Activated T-helper 1 cell treated with anti-CD3 and anti-CD28 coated beads, Interleukin-2, amount 50 U/mL, for 16 hours (primary cell): ENCODE measurements at regions not wholly inside any gene's neighbourhood (a gene's known extent, or its start where the extent isn't known, plus 50 kb on each side); places are given as distances from the start of the nearest gene placed in this dataset.
"Not testable (repeated sequence)": the region's sequence is repeated elsewhere in the genome, so short reads cannot be mapped to it uniquely, and the experiment has no call there.

Experiments
- DNase-seq, 2 donors: peaks; one replicate each; pipeline ENCODE4 v3.0.0-alpha.2; 2020; ENCODE audit warnings: low read depth in 1 of 2, low spot score in 1 of 2

DNA sequence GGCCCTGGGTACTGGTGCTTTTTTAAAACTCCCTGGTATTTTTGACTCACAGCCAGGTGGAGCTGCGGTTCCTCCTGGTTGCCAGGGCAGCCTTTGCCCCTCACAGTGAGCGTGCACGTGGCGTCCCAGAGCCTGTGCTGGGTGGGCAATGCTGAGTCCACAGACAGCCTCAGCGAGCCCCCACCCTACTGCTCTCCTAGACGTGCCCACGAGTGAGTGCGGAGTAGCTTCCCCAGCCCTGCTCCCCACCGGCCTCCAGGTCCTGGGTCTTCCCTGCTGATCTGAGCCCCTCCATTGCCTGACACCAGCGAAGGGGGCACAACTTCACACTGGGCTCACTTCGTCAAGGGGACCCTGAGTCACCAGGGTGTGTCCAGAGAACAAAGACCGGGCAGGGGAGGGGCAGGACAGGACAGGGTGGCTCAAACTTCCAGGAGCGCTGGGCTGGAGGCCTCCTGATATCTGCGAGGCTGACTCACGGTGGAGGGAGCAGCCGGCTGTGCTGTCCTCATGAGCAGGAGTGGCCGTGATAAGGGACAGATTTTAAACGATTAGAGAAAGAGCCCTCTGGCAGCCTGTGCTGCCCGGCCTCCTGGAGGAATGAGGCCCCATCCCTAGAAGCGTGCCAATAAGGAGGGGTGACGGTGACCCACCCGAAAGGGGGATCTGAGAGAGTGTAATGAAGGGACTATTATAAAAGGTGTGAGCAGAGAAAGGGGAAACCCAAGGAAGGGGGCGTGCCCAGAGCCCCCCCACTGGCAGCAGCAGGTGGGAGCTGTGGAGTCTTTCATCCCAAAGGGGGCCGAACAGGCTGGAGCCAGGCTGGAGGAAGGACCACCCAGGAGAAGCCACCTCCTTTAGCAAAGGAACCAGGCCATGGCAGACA lies 129.3 kb upstream of the FGF3 start:
- DNase-seq = no peak

DNA sequence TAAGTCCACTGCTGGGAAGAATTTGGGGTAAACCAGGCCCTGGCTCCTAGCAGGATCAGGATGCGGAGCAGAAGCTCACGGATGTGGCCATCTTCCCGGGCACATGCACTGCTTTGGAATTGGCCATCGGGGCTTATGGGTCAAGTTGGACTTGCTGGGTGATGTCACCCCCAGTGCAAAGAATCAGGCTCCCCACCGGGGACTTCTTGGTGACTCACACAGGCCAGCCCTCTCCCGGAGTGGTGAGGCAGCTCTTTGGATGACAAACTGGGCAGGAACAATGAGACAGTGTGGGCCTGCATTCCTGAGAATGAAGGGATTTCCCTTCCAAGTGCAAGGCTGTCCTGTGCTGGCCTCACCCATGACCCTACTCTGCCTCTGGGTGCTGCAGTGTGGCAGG lies 128.8 kb upstream of the ANO1 start:
- DNase-seq = no peak

DNA sequence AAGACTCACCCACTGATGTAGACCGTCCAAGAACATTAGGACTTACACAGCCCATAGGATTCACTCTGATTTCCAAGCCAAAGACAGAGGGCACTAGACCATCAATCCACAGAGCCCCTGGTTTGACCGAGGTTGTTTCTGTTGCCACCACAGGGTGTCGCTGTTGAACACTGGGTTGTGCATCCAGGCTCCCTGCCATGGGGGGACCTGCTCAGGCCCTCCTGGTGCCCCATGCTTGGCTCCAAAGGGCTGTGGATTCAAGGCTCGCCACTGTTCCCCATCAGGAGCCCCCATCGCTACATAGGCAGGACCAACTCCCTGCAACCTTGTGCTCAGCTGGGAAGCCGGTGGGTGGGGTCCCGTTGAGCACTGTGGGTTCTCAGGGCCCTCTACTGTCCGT lies 128.0 kb upstream of the ANO1 start:
- no peak for DNase-seq

DNA sequence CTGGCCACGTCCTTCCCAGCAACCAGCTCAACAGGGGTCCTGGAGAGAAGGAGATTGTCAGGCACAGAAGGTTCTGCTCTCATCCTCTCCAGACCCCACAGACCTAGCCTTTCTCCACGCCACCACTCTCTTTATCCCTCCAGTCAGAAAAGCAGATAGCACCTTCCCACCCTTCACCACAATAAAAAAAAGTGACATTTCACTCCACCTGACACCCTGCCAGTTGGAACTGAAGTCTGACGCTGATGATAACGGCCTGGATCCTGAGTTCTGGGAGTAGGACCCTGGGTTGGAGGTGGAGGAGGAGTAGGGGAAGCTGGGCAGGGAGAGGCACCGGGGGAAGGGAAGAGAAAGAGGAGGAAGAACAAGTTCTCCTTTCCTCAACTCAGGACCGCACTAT lies 127.5 kb upstream of the ANO1 start:
- DNase-seq = no peak

DNA sequence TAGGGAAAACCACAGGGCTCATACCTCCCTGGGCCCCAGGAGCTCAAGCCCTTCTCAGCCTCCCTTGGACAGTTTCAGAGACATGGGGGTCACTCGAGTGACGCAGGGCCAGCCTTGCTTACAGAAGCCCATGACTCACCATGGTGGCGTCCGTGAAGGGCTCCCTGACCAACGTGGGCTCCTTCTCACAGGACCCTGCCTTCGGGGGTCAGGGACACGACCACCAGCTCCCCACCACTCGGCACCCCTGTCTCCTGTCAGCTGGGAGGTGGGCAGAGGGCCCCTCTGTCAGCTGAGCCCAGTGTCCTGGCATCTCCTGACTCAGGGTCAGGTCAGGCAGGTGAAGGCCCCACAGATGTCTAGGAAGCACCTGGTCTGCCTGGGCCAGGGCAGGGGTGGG lies 126.3 kb upstream of the ANO1 start:
- DNase-seq = no peak

DNA sequence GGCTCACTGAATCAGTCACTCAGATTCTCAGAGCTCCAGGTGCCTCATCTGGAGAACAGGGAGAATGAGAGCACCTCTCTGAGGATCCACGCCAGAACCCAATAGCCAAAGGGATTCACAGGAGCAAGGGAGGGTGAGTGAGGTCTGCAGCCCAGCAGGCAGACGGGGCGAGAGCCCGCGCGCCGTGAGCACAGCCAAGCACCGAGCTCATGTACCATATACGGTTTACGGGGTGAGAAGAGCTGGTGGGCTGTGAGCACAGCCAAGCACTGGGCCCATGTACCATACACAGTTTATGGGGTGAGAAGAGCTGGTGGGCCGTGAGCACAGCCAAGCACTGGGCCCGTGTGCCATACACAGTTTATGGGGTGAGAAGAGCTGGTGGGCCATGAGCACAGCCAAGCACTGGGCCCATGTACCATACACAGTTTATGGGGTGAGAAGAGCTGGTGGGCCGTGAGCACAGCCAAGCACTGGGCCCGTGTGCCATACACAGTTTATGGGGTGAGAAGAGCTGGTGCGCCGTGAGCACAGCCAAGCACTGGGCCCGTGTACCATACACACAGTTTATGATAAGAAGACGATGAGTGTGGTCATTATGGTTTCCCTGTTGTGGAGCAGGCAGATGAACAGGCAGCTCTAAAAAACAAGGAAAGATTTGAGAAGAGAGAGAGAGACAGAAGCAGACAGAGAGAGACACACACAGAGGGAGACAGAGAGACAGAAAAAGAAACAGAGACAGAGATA lies 125.7 kb upstream of the ANO1 start:
- not testable (repeated sequence) for DNase-seq

DNA sequence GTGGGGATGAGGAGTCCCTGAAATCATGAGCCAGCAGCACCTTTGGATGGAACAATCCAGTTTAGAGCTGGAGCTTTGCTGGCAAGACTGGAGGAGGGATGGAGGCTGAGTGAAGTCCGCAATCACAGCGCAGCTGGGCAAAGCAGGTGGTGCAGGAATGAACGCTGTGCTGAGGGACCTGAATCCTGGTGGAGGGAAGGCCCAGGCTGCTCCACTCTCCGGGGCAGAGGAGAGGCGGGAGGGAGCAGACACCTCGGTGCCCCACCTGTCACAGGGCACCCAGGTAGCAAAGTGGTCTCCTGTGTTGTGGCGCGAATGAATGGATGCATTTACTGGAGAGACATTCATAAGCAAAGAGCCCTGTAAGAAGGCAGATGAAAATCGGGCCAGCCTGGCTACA lies 124.8 kb upstream of the ANO1 start:
- DNase-seq = no peak

DNA sequence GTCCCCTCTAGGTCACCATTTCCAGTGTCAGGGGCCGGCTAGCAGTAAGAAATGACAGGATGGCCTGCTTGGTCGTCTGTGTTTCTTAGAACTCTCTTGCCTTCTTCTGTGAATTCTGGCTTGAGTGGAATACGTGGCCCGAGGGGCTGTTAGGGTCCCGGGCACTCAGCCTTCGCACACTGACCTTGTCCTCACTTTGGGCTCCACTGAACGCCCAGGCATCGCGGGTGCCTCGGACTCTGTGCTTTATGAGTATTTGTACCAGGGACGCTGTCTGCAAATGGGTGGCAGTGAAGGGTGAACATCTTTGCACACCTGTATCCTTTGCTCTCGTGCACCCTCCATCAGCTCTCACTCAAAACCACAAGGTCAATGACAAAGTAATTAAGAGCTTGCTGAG lies 123.4 kb upstream of the ANO1 start:
- no peak for DNase-seq

DNA sequence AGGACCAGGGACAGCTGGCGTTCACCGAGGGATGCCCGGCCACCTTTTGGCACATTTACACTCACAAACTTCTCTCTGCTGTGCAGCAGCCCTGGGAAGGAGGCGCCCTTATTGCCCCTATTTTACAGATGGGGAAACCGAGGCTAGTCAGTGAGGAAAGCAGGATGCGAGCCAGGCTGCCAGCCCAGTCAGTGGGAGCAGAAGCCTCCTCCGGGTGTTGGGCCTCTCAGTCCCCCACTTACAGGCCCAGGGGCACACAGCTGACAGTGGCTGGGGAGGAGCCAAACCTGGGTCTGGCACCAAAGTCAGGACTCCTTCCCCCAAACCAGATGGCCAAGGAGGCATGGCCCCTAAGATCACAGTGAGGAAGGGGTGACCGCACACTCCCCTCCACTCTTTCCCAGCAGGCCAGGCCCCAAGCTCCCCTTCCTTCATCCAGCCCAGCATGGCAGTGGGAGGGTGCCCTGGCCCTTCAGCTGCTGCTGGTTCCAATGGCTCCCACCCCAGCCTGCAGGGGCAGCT lies 121.4 kb upstream of the ANO1 start:
- no peak for DNase-seq

DNA sequence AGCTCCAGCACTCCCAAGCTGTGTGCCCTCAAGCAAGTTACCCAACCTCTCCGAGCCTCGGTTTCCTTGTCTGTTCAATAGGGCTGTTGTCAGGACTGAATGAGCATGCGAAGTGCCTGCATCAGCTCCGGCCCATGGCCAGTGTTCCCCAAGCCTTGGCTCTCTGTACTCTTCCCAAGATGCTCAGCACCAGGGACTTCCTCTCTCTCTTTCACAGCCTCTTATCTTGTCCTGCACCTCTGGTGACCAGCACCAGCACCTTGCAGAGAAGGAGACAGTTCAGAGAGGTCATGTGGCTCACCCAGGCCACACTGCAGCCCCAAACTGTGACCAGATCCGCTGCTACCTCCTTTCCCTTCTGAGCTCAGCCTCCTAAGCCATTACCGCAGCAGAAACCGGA lies 120.3 kb upstream of the ANO1 start:
- no peak for DNase-seq

DNA sequence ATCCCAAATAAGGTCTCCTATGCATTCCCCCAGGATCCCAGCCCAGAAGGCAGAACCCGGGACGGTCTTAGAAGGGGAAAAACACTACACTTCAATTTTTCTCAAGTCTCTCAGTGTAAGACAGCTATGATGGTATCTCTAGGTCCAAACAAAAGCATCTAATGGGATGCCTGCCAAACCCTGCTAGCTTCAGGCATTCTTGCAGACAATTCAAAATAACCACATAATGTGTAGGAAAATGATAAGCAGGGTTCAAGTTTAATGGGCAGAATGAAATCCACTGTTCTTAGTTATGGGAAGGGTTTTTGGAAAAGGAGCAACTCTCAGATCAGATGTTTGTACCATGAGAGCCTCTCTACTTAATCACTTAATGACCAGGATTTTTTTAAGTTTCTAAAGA lies 119.8 kb upstream of the ANO1 start:
- no peak for DNase-seq

DNA sequence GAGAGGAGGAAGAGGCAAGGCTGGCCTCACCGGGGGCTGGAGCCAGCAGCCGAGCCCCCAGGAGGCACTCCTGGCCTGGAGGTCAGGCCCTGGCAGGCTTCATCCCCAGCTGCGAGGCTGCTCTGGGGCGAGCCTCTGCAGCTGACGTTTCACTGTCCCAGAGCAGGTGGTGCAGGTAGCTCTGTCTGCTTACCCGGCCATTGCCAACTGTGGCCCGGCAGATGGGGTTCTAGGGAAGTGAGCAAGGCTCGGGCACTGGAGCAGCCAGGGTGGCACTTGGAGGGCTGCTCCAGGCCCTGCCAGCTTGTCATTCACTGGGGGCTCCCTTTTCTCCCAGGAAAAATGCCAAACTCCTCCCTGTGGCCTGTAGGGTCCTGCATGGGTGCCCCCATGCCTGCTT lies 118.7 kb upstream of the ANO1 start:
- DNase-seq = no peak

DNA sequence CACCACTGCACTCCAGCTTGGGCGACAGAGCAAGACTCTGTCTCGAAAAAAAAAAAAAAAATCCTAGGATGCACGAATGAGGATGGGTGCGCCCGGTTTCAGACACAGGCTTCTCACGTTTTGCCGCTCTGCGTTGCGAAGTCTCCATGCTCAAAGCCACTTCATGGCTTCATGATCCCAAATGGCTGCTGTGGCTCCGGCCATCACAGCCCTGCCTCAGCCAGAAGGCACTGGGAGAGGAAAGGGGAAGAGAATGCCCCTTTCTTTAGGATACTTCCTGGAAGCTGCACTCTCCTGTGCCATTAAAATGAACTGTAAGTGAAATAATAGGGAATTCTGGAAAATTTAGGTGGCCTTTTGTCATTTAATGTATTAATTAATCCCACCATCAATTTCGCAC lies 116.4 kb upstream of the ANO1 start:
- DNase-seq = no peak

DNA sequence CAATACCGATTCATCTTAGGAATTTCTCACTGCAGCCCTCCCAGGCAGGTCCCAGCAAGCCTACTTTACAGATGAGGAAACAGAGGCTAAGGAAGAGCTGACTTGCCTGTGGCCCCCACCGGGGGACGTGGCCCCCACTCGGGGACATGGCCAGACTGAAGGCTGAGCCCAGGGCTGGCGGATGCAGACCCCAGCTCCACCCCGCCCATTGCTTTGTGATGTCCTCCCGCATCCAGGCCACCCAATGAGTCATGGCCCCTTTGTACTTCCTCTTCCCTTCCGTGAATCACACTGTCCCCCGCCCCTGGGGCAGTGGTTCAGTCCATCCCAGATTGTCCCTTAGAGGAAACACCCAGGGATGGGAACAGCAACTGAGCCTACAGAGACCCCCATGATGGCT lies 116.0 kb upstream of the ANO1 start:
- DNase-seq = no peak

DNA sequence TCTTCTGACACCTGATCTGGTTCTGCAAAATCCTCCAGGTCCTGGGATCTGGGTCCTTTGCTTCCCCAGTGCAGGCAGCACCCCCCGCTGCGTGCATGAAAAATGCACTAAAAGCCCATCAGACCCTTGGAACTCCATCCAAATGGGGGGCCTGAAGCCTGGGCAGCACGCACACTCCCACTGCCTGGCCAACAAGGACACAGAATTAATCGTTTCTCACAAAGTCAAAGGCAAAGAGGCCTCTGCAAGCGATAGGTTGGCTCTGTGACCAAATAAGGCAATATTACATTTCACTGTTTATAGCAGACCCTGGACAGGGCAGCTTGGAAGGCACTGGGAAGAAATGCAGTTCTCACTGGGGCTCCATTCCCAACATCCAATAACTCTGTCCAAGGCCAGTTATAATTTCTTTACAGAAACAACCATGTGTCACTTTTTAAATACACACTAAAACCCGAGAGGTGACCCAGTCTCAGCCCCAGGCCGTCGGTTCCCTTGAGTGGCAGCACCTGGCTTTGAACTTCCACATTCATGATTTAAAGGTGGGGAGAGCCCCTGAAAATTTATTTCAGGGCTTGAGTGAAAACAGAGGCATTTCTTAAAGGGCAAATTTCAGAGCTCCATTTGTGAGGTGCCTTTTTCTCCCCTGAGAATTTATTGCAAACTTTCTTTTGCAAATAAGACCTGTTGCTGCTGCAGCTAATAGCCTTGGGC lies 114.4 kb upstream of the ANO1 start:
- no peak for DNase-seq

DNA sequence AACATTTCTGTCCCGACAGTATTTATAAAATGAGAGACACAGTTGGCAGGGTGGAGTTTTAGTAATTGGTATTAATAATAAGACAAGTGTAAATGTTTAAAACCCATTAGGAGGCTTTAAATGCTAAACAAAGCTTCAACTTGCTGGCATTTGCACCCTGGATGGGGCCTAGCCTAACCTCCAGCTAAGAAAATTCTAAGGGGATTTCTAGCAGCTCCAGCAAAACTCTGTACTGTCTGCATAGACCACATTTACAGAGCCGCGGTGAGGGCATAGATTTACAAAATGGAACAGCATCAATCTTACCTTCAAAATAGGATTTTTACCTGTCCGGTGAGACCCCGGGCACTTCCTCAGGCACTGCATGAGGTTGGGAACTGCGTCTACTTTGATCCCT lies 113.9 kb upstream of the ANO1 start:
- no peak for DNase-seq

DNA sequence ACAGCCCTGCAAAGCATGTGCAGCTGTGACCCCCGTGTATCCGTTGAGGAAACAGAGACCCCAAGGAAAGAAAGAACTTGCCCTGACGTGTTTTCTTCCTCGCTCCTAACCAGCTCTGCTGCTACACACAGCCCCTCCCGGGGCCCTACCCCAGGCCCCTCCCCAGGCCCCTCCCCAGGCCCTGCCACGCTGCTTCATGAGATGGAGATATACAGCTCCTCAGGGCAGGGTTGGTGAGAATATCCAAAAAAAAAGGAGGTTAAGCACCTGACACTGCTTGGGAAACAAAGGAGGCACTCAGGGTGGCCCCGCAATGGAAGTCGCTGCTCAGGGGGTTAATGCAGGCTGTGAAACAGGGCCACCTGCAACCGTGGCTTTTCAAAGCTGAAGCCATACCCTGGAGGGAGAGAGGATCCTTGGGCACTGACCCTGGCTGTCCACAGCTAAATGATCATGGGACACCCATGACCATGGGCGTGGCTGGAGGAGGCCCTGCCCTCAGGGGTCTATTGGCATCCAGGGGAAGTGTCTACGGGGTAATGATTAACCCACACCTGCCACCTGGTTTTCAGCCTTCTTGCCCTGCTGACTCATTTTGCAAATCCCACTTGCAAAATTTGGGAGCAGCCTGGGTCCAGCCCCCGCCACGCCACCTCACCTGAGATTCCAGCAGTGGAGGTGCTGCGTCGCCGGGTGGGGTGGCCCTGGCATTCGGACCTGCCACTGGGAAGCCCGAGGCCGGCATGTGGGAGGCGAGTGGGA lies 112.1 kb upstream of the ANO1 start:
- no peak for DNase-seq

DNA sequence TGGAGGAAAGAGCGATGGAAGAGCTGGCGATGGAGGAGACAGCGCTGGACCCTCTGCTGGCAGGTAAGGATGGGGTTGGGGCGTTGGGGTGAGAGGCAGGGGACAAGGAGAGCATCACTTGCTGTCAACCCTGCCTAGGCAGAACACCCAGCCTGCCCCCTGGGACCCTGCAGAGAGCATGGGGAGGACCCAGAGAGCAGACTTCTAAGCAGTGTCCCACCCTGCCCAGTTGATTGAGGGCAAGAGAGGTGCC lies 111.6 kb upstream of the ANO1 start:
- no peak for DNase-seq

DNA sequence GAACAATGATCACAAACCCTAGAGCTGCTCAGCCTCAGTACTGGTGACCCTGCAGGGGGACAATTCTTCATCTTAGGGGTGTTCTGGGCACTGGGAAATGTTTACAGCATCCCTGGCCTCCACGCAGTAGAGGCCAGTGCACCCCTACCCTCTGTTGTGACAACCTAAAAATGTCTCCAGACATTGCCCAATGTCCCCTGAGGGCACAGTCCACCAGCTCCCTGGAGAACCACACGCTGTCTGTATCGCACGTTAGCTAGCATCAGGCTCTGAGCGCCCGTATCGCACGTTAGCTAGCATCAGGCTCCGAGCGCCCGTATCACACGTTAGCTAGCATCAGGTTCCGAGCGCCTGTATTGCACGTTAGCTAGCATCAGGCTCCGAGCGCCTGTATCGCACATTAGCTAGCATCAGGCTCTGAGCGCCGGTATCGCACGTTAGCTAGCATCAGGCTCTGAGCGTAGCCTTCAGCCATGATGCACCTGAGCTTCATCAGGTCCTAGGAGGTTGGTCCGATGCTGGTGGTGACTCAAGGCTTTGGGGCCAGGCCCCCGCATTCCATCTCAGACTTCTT lies 111.1 kb upstream of the ANO1 start:
- DNase-seq = no peak

DNA sequence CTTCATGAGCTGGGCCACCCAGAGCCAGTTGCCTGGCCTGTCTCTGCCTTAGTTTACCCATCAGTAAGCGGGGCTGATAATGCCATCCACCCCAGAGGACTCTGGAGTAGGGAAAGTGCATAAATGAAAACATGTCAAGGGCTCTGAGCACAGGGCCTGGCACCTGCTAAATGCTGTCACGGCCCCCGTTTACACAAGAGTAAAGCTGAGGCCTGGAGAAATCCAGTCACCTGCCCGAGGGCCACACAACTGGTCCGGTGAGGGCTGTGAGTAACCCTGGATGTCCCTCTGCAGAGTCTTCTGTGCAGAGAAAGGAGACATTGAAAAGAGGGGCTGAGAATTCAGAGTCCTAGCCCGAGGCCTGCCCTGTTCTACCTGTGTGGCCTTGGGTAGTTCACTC lies 110.6 kb upstream of the ANO1 start:
- DNase-seq = no peak
